Hepatocyte (in vitro differentiated cells): ENCODE measurements at regions not wholly inside any gene's neighbourhood (a gene's known extent, or its start where the extent isn't known, plus 50 kb on each side); places are given as distances from the start of the nearest gene placed in this dataset.

Source experiments
- DNase-seq: peaks from one replicate; pipeline ENCODE4 v3.0.0-alpha.2; 2016; ENCODE audit warnings: low spot score
- H2AFZ ChIP-seq: fragments of 200-600 bp; sonication (generic); 2 replicates; pipeline ENCODE4 v1.6.0; 2016; ENCODE audit warnings: antibody characterized with exemption, mild to moderate bottlenecking
- H3K27ac ChIP-seq: fragments of 200-600 bp; sonication (generic); 2 replicates; pipeline ENCODE4 v1.5.1; 2016; ENCODE audit warnings: mild to moderate bottlenecking
- H3K27me3 ChIP-seq: fragments of 200-600 bp; sonication (generic); 2 replicates; pipeline ENCODE4 v1.6.1; 2016
- H3K36me3 ChIP-seq: fragments of 200-600 bp; sonication (generic); replicated peaks from 2 replicates; pipeline ENCODE4 v1.5.1; 2016; ENCODE audit warnings: low read depth; ENCODE audit not compliant: insufficient read depth
- H3K4me1 ChIP-seq: fragments of 200-600 bp; sonication (generic); 2 replicates; pipeline ENCODE4 v1.5.1; 2016; ENCODE audit warnings: mild to moderate bottlenecking, moderate library complexity; ENCODE audit not compliant: insufficient read depth
- H3K4me2 ChIP-seq: fragments of 200-600 bp; sonication (generic); 2 replicates; pipeline ENCODE4 v1.6.0; 2016
- H3K4me3 ChIP-seq: fragments of 200-600 bp; sonication (generic); 2 replicates; pipeline ENCODE4 v1.5.1; 2016; ENCODE audit warnings: mild to moderate bottlenecking
- H3K79me2 ChIP-seq: fragments of 200-600 bp; sonication (generic); 2 replicates; pipeline ENCODE4 v1.6.0; 2017; ENCODE audit warnings: mild to moderate bottlenecking
- H3K9me2 ChIP-seq: fragments of 200-600 bp; sonication (generic); replicated peaks from 2 replicates; pipeline ENCODE4 v1.6.0; 2017; ENCODE audit warnings: mild to moderate bottlenecking; ENCODE audit not compliant: insufficient read depth
- H3K9me3 ChIP-seq: fragments of 200-600 bp; sonication (generic); 2 replicates; pipeline ENCODE4 v1.5.1; 2016; ENCODE audit warnings: low read depth, mild to moderate bottlenecking
- H4K20me1 ChIP-seq: fragments of 200-600 bp; sonication (generic); 2 replicates; pipeline ENCODE4 v1.6.0; 2016; ENCODE audit warnings: mild to moderate bottlenecking; ENCODE audit not compliant: insufficient read depth, poor library complexity, severe bottlenecking
- CTCF ChIP-seq: fragments of 200-600 bp; sonication (generic); IDR thresholded peaks from 2 replicates; pipeline ENCODE4 v1.5.1; 2016; ENCODE audit warnings: antibody characterized with exemption, mild to moderate bottlenecking; ENCODE audit not compliant: poor library complexity
- EZH2 ChIP-seq: fragments of 200-600 bp; sonication (generic); IDR thresholded peaks from 2 replicates; pipeline ENCODE4 v1.6.1; 2016; ENCODE audit warnings: antibody characterized with exemption, mild to moderate bottlenecking, borderline replicate concordance
- EZH2phosphoT487 ChIP-seq: fragments of 200-600 bp; sonication (generic); IDR thresholded peaks from one replicate; pipeline ENCODE4 v1.6.1; 2018; ENCODE audit warnings: antibody characterized with exemption, mild to moderate bottlenecking, low read depth, moderate library complexity; ENCODE audit not compliant: unreplicated experiment, severe bottlenecking
- whole genome bisulfite sequencing: methylation state at CpG from one replicate; pipeline ENCODE4 v1.1.6; 2016; ENCODE audit warnings: low lambda C conversion rate; ENCODE audit errors: missing lambda C conversion rate; 5-methylcytosine and 5-hydroxymethylcytosine counted together

DNA sequence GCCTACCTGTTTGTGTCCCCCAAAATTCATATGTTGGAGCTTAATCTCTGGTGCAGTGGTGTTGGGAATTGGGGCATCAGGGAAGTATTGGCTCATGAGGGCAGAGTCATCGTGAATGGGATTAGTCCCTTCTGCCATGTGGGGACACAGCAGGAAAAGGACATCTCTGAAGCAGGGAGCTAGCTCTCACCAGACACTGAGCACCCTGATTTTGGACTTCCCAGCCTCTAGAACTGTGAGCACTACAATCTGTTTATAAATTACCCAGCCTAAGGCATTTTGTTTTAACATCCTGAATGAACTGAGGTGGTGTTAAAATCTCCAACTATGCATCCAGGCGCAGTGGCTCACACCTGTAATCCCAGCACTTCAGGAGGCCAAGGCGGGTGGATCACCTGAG, 206.0 kb downstream of the SEC14L1 start:
- TF ChIP-seq EZH2 (no peak), CTCF (no peak), EZH2phosphoT487 (no peak)
- H3K4me2 ChIP-seq = no peak overlapping the region
- no peaks in the 10 kb centered on the region for H3K9me3 ChIP-seq
- no peak overlapping the region for H3K27ac ChIP-seq
- no peaks in the 10 kb centered on the region for H3K27me3 ChIP-seq
- H3K36me3 ChIP-seq = no peaks in the 10 kb centered on the region
- DNase-seq = no peak
- H4K20me1 ChIP-seq = peaks cover 18% of the 10 kb centered on the region
- H3K9me2 ChIP-seq = no peaks in the 10 kb centered on the region
- H3K4me3 ChIP-seq = no peak overlapping the region
- 96% methylated on average over 3 of the region's 3 CpGs for WGBS
- H3K4me1 ChIP-seq = peaks cover 22% of the 10 kb centered on the region
- H2AFZ ChIP-seq = no peak overlapping the region
- peaks cover 93% of the 10 kb centered on the region for H3K79me2 ChIP-seq

DNA sequence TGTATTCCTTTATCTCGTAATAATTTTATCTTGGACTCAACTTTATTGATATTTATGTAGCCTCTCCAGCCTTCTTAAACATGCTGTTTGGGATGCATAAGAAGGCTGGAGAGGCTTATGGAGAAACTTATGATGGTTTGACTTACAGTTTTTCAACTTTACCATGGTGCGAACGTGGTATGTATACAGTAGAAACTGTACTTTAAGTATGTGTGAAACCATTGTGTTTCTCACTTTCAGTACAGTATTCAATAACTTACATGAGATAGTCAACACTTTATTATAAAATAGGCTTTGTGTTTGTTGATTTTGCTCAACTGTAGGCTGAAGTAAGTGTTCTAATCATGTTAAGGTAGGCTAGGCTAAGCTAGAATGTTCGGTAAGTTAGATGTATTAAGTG, 206.8 kb downstream of the SEC14L1 start:
- H3K79me2 ChIP-seq = peaks cover 93% of the 10 kb centered on the region
- DNase-seq = no peak
- no peaks in the 10 kb centered on the region for H3K36me3 ChIP-seq
- H3K4me3 ChIP-seq = no peak overlapping the region
- H3K4me1 ChIP-seq = peaks cover 23% of the 10 kb centered on the region
- no peaks in the 10 kb centered on the region for H3K9me3 ChIP-seq
- no peak overlapping the region for H3K27ac ChIP-seq
- 97% methylated on average over 4 of the region's 4 CpGs for WGBS
- H4K20me1 ChIP-seq = peaks cover 21% of the 10 kb centered on the region
- TF ChIP-seq EZH2 = no peak
- TF ChIP-seq CTCF = no peak
- TF ChIP-seq EZH2phosphoT487 = no peak
- no peaks in the 10 kb centered on the region for H3K27me3 ChIP-seq
- H3K4me2 ChIP-seq = no peak overlapping the region
- H2AFZ ChIP-seq = no peak overlapping the region
- H3K9me2 ChIP-seq = no peaks in the 10 kb centered on the region

- H4K20me1 ChIP-seq = peaks cover 27% of the 10 kb centered on the region
- peaks cover 91% of the 10 kb centered on the region for H3K79me2 ChIP-seq
- peak; percentile 74 for DNase-seq
These were observed 209.4 kb downstream of the SEC14L1 start for GRCh38 chr17:77349976-77350830.

More at GRCh38 chr17:77349976-77350830, 209.4 kb downstream of the SEC14L1 start:
- Histone ChIP-seq H3K27ac (peak overlapping the region; percentile 69), H3K9me3 (no peaks in the 10 kb centered on the region), H3K36me3 (no peaks in the 10 kb centered on the region), H3K4me2 (no peak overlapping the region), H3K4me3 (no peak overlapping the region), H3K27me3 (no peaks in the 10 kb centered on the region), H2AFZ (no peak overlapping the region), H3K9me2 (no peaks in the 10 kb centered on the region), H3K4me1 (peaks cover 29% of the 10 kb centered on the region)
- TF ChIP-seq EZH2phosphoT487 (no peak), EZH2 (no peak), CTCF (no peak)
- 52% methylated on average over 10 of the region's 12 CpGs for WGBS
